ENCODE measurements at regions not wholly inside any gene's neighbourhood (a gene's known extent, or its start where the extent isn't known, plus 50 kb on each side); places are given as distances from the start of the nearest gene placed in this dataset.

- H3K9me3 ChIP-seq (ENCODE audit: control insufficient read depth, low read length), result no peaks in the 10 kb centered on the region
- no peak overlapping the region for H3K27ac ChIP-seq
- no peak overlapping the region for H2AFZ ChIP-seq
- H3K79me2 ChIP-seq, result no peaks in the 10 kb centered on the region
- H3K27me3 ChIP-seq (ENCODE audit: control insufficient read depth, insufficient read depth, low read length), result no peaks in the 10 kb centered on the region
- no peak overlapping the region for H3K9ac ChIP-seq
- H3K4me3 ChIP-seq (ENCODE audit: low read depth, low read length), result no peak overlapping the region
- TF ChIP-seq, protein P1, sequence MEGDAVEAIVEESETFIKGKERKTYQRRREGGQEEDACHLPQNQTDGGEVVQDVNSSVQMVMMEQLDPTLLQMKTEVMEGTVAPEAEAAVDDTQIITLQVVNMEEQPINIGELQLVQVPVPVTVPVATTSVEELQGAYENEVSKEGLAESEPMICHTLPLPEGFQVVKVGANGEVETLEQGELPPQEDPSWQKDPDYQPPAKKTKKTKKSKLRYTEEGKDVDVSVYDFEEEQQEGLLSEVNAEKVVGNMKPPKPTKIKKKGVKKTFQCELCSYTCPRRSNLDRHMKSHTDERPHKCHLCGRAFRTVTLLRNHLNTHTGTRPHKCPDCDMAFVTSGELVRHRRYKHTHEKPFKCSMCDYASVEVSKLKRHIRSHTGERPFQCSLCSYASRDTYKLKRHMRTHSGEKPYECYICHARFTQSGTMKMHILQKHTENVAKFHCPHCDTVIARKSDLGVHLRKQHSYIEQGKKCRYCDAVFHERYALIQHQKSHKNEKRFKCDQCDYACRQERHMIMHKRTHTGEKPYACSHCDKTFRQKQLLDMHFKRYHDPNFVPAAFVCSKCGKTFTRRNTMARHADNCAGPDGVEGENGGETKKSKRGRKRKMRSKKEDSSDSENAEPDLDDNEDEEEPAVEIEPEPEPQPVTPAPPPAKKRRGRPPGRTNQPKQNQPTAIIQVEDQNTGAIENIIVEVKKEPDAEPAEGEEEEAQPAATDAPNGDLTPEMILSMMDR (IDR thresholded peaks at IDR 0.05), result no peak
- H3K4me1 ChIP-seq, result no peaks in the 10 kb centered on the region
- H3K36me3 ChIP-seq (ENCODE audit: control insufficient read depth, insufficient read depth, low read length), result no peaks in the 10 kb centered on the region
- H3K4me2 ChIP-seq (ENCODE audit: low read length), result no peak overlapping the region
Measured at GRCh38 chr3:174342941-174343501, 516.1 kb upstream of the NAALADL2 start.

- TF ChIP-seq, protein P1 (IDR thresholded peaks at IDR 0.05), result no peak
- Histone ChIP-seq H2AFZ (no peak overlapping the region), H3K9me3 (ENCODE audit: control insufficient read depth, low read length) (no peaks in the 10 kb centered on the region), H3K9ac (no peak overlapping the region), H3K79me2 (no peaks in the 10 kb centered on the region), H3K4me2 (ENCODE audit: low read length) (no peak overlapping the region), H3K27ac (no peak overlapping the region), H3K27me3 (ENCODE audit: control insufficient read depth, insufficient read depth, low read length) (no peaks in the 10 kb centered on the region), H3K4me1 (no peaks in the 10 kb centered on the region), H3K4me3 (ENCODE audit: low read depth, low read length) (no peak overlapping the region), H3K36me3 (ENCODE audit: control insufficient read depth, insufficient read depth, low read length) (no peaks in the 10 kb centered on the region)
Measured at GRCh38 chr3:174346141-174346540, 513.0 kb upstream of the NAALADL2 start.

DNA sequence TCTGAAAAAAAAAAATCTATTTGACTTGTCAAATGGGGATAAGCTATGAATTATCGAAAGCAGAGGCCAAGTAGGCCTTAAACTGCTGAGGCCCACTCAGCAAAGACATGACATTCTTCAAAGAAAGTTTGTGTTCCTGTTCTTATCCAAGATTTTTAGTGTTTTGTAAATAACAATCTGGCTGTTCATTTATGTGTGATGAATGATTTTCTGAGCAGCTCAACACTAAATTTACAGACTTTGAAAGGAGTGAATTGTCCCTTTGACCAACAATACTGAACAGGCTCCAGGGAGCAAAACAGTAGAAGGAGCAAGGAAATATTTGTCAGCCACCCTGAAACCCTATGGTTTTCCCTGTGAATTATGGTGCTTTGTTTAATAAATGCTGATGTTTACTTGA is 512.6 kb upstream of the NAALADL2 start:
- no peaks in the 10 kb centered on the region for H3K9me3 ChIP-seq (ENCODE audit: control insufficient read depth, low read length)
- H3K36me3 ChIP-seq (ENCODE audit: control insufficient read depth, insufficient read depth, low read length), result no peaks in the 10 kb centered on the region
- no peak overlapping the region for H3K9ac ChIP-seq
- H3K4me1 ChIP-seq, result no peaks in the 10 kb centered on the region
- no peaks in the 10 kb centered on the region for H3K79me2 ChIP-seq
- TF ChIP-seq, protein P1 (IDR thresholded peaks at IDR 0.05), result no peak
- no peak overlapping the region for H2AFZ ChIP-seq
- no peak overlapping the region for H3K27ac ChIP-seq
- no peaks in the 10 kb centered on the region for H3K27me3 ChIP-seq (ENCODE audit: control insufficient read depth, insufficient read depth, low read length)
- H3K4me3 ChIP-seq (ENCODE audit: low read depth, low read length), result no peak overlapping the region
- H3K4me2 ChIP-seq (ENCODE audit: low read length), result no peak overlapping the region

- no peak overlapping the region for H3K4me2 ChIP-seq (ENCODE audit: low read length)
- H3K27ac ChIP-seq, result no peak overlapping the region
- no peak overlapping the region for H3K9ac ChIP-seq
- H3K27me3 ChIP-seq (ENCODE audit: control insufficient read depth, insufficient read depth, low read length), result no peaks in the 10 kb centered on the region
- no peaks in the 10 kb centered on the region for H3K4me1 ChIP-seq
- no peaks in the 10 kb centered on the region for H3K9me3 ChIP-seq (ENCODE audit: control insufficient read depth, low read length)
- TF ChIP-seq, protein P1 (IDR thresholded peaks at IDR 0.05), result no peak
- no peak overlapping the region for H2AFZ ChIP-seq
- no peaks in the 10 kb centered on the region for H3K36me3 ChIP-seq (ENCODE audit: control insufficient read depth, insufficient read depth, low read length)
- no peaks in the 10 kb centered on the region for H3K79me2 ChIP-seq
- H3K4me3 ChIP-seq (ENCODE audit: low read depth, low read length), result no peak overlapping the region
Measured at GRCh38 chr3:174347474-174348138, 511.5 kb upstream of the NAALADL2 start.

GRCh38 chr3:174352227-174352626 is 506.9 kb upstream of the NAALADL2 start:
- Histone ChIP-seq H2AFZ (no peak overlapping the region), H3K4me1 (no peaks in the 10 kb centered on the region), H3K4me3 (ENCODE audit: low read depth, low read length) (no peak overlapping the region), H3K27ac (no peak overlapping the region), H3K9ac (no peak overlapping the region), H3K27me3 (ENCODE audit: control insufficient read depth, insufficient read depth, low read length) (no peaks in the 10 kb centered on the region), H3K36me3 (ENCODE audit: control insufficient read depth, insufficient read depth, low read length) (no peaks in the 10 kb centered on the region), H3K79me2 (no peaks in the 10 kb centered on the region), H3K9me3 (ENCODE audit: control insufficient read depth, low read length) (no peaks in the 10 kb centered on the region), H3K4me2 (ENCODE audit: low read length) (no peak overlapping the region)
- TF ChIP-seq, protein P1 (IDR thresholded peaks at IDR 0.05), result no peak

All from parathyroid adenoma (tissue), 2 donors.